ENCODE measurements at regions not wholly inside any gene's neighbourhood (a gene's known extent, or its start where the extent isn't known, plus 50 kb on each side); places are given as distances from the start of the nearest gene placed in this dataset.

GRCh38 chr2:34025196-34025595 is 426.1 kb upstream of the FAM98A start:
- no peak for TF ChIP-seq CTCF (IDR thresholded peaks at IDR 0.05)
- no peak for TF ChIP-seq POLR2A (IDR thresholded peaks at IDR 0.05)

Data from prostate gland (tissue), 2 donors.